ENCODE measurements at regions not wholly inside any gene's neighbourhood (a gene's known extent, or its start where the extent isn't known, plus 50 kb on each side); places are given as distances from the start of the nearest gene placed in this dataset.

DNA sequence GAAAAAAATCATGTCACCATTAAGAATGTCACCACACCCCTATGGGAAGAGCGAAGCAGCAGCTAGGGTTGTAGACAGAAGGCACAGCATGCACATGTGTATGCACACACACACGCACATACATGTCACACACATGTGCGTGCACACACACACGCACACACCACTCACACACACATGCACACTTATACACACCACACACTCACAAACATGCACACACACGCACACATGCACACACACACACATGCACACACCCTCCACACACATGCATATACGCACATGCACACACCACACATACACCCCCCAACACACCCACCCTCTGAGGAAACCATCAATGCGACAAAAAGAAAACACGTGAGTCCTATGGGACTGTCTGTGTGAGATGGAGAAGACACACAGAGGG lies 205.4 kb downstream of the ENGASE start:
- H3K4me3 ChIP-seq (replicated peaks; ENCODE audit: low read depth, low read length) = no peak overlapping the region
- TF ChIP-seq, protein P1, sequence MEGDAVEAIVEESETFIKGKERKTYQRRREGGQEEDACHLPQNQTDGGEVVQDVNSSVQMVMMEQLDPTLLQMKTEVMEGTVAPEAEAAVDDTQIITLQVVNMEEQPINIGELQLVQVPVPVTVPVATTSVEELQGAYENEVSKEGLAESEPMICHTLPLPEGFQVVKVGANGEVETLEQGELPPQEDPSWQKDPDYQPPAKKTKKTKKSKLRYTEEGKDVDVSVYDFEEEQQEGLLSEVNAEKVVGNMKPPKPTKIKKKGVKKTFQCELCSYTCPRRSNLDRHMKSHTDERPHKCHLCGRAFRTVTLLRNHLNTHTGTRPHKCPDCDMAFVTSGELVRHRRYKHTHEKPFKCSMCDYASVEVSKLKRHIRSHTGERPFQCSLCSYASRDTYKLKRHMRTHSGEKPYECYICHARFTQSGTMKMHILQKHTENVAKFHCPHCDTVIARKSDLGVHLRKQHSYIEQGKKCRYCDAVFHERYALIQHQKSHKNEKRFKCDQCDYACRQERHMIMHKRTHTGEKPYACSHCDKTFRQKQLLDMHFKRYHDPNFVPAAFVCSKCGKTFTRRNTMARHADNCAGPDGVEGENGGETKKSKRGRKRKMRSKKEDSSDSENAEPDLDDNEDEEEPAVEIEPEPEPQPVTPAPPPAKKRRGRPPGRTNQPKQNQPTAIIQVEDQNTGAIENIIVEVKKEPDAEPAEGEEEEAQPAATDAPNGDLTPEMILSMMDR (IDR thresholded peaks at IDR 0.05; ENCODE audit: low read length, missing control alignments) = no peak
- DNase-seq (ENCODE audit: low read depth) = no peak

DNA sequence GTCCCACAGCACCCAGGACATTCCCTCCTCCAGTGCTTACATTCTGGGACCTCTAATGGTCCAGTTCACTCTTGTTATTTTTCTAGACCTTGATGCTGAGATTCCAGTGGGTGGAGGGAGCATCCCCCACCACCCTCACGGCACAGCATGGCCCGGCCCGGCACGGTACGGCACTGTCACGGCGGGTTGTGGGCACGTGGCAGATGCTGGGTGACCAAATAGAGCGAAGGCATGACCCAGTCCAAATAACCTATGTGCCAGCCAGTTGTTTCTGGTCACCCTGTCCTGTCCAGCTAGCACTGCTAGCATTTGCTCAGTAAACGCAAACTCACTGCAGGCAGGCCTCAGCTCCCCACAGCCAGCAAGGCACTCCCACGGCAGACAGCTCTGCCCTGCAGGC lies 204.7 kb downstream of the ENGASE start:
- TF ChIP-seq, protein P1 (IDR thresholded peaks at IDR 0.05; ENCODE audit: low read length, missing control alignments) = no peak
- no peak overlapping the region for H3K4me3 ChIP-seq (replicated peaks; ENCODE audit: low read depth, low read length)
- no peak for DNase-seq (ENCODE audit: low read depth)

DNA sequence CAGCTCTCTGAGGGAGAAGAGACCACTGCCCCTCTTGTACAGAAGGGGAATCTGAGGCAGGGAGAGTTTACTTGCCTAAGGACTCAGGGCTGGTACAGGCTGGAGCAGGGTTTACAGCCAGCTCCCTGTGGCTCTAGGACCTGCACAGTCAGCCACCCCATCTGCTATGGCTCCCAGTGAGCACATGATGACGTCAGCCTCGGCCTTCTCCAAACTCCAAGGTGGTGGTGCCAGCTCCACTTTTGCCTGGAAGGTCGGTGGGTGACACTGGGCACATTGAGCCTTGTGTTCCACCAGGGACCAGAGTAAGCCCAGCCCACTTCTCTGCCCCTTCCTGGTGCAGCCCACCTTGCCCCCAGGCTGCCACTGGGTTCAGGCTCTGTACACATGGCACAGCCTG lies 202.2 kb downstream of the ENGASE start:
- TF ChIP-seq, protein P1 (IDR thresholded peaks at IDR 0.05; ENCODE audit: low read length, missing control alignments) = no peak
- H3K4me3 ChIP-seq (replicated peaks; ENCODE audit: low read depth, low read length) = no peak overlapping the region
- DNase-seq (ENCODE audit: low read depth) = no peak

- TF ChIP-seq, protein P1 (IDR thresholded peaks at IDR 0.05; ENCODE audit: low read length, missing control alignments) = no peak
- no peak overlapping the region for H3K4me3 ChIP-seq (replicated peaks; ENCODE audit: low read depth, low read length)
- no peak for DNase-seq (ENCODE audit: low read depth)
Measured at GRCh38 chr17:79273660-79274059, 199.0 kb downstream of the ENGASE start.

DNA sequence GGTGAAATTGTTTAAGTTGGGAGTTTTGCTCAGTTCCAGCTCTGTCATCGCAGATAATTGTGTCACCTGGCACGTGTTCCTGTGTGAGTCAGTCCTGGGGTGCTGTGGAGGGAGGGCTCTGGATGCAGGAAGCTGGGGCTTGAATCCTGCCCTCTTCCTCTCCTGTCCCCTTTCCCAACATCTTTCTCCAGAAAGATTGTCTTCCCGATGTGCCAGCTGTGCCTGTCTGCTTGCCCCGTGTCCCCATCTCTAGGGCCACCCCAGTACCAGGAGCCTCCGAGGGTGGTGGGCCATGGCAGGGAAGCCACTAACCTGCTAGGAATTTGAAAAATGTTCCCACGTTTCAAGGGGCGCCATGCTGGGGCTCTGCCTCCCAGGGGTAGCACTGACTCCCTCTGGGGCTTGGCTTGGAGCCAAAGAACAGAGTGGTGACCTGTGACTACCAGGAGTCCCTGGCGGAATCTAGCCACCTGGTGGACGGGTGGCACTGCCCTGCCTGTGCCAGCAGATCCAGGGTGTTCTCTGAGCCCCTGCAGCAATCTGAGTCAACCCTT lies 198.1 kb downstream of the ENGASE start:
- peak; percentile 7 for DNase-seq (ENCODE audit: low read depth)
- TF ChIP-seq, protein P1 (IDR thresholded peaks at IDR 0.05; ENCODE audit: low read length, missing control alignments) = no peak
- no peak overlapping the region for H3K4me3 ChIP-seq (replicated peaks; ENCODE audit: low read depth, low read length)

DNA sequence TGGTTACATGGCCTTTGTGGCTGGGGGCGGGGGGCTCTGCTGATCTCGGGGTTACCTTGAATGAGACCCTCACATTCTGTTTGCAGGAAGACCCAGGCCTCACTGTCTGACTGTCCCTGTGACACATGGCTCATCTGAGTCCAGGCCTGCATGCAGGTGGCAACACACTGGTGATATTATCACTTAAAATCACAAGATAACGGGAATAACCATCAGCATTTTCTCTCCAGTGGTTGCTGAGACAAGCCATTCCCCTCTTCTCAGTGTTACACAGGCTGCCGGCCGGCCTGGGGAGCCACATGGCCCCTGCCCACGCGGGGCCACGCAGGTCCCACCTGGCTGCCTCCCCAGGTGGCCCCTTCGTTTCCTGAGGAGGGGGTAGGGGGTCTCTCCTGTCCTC lies 197.6 kb downstream of the ENGASE start:
- TF ChIP-seq, protein P1 (IDR thresholded peaks at IDR 0.05; ENCODE audit: low read length, missing control alignments) = no peak
- no peak for DNase-seq (ENCODE audit: low read depth)
- no peak overlapping the region for H3K4me3 ChIP-seq (replicated peaks; ENCODE audit: low read depth, low read length)

- H3K4me3 ChIP-seq (replicated peaks; ENCODE audit: low read depth, low read length) = no peak overlapping the region
- no peak for DNase-seq (ENCODE audit: low read depth)
- TF ChIP-seq, protein P1 (IDR thresholded peaks at IDR 0.05; ENCODE audit: low read length, missing control alignments) = no peak
Measured at GRCh38 chr17:79269620-79270019, 195.0 kb downstream of the ENGASE start.

All from fibroblast of pulmonary artery (primary cell).